Upper lobe of right lung (tissue), 1 donor: ENCODE measurements at regions not wholly inside any gene's neighbourhood (a gene's known extent, or its start where the extent isn't known, plus 50 kb on each side); places are given as distances from the start of the nearest gene placed in this dataset.

Experiments used
- ATAC-seq: fragments of 200-7000 bp; cut with Tn5 transposase; one replicate; pipeline ENCODE4 v1.9.1; 2020; ENCODE audit warnings: mild to moderate bottlenecking, moderate library complexity
- DNase-seq: peaks from one replicate; pipeline ENCODE4 v3.0.0-alpha.2; 2020
- H3K27ac ChIP-seq: fragments of 200-600 bp; one replicate; pipeline ENCODE4 v1.8.0; 2022
- H3K27me3 ChIP-seq: fragments of 200-600 bp; one replicate; pipeline ENCODE4 v1.8.0; 2022; ENCODE audit warnings: mild to moderate bottlenecking
- H3K36me3 ChIP-seq: fragments of 200-600 bp; one replicate; pipeline ENCODE4 v1.8.0; 2022
- H3K4me1 ChIP-seq: fragments of 200-600 bp; one replicate; pipeline ENCODE4 v1.8.0; 2022
- H3K4me3 ChIP-seq: fragments of 200-600 bp; one replicate; pipeline ENCODE4 v1.8.0; 2022; ENCODE audit warnings: mild to moderate bottlenecking
- H3K9me3 ChIP-seq: fragments of 200-600 bp; one replicate; pipeline ENCODE4 v1.8.0; 2022
- CTCF ChIP-seq: fragments of 200-600 bp; IDR thresholded peaks from one replicate; pipeline ENCODE4 v1.8.0; 2022; ENCODE audit warnings: antibody characterized with exemption
- intact Hi-C: fragments of 100-400 bp; cut with DNase I; formaldehyde crosslinking; loops from one replicate; pipeline ENCODE4 v1.11.0; 2022
- donor health status: DM: no; HTN: yes; CAD: no; lungs with severe emphysema.

GRCh38 chr17:53891726-53892125 is 69.0 kb downstream of the KIF2B start:
- Histone ChIP-seq H3K9me3 (no peaks in the 10 kb centered on the region), H3K4me3 (no peak overlapping the region), H3K4me1 (no peaks in the 10 kb centered on the region), H3K36me3 (no peaks in the 10 kb centered on the region), H3K27me3 (no peaks in the 10 kb centered on the region), H3K27ac (no peak overlapping the region)
- DNase-seq, result no peak
- intact Hi-C loops, result no loop called here
- no peak for ATAC-seq
- TF ChIP-seq CTCF, result no peak

GRCh38 chr17:53892222-53892621 is 69.5 kb downstream of the KIF2B start:
- DNase-seq, result no peak
- no peak for TF ChIP-seq CTCF
- H3K9me3 ChIP-seq, result no peaks in the 10 kb centered on the region
- H3K36me3 ChIP-seq, result no peaks in the 10 kb centered on the region
- no peaks in the 10 kb centered on the region for H3K4me1 ChIP-seq
- H3K27ac ChIP-seq, result no peak overlapping the region
- H3K4me3 ChIP-seq, result no peak overlapping the region
- intact Hi-C loops, result no loop called here
- no peaks in the 10 kb centered on the region for H3K27me3 ChIP-seq
- no peak for ATAC-seq

GRCh38 chr17:53894591-53894990 is 71.9 kb downstream of the KIF2B start:
- ATAC-seq, result no peak
- H3K27me3 ChIP-seq, result no peaks in the 10 kb centered on the region
- no peak for TF ChIP-seq CTCF

GRCh38 chr17:53896047-53896446 is 73.3 kb downstream of the KIF2B start:
- ATAC-seq (no peak), DNase-seq (no peak)
- H3K4me1 ChIP-seq, result no peaks in the 10 kb centered on the region
- intact Hi-C loops, result no loop called here
- no peak overlapping the region for H3K4me3 ChIP-seq
- H3K36me3 ChIP-seq, result no peaks in the 10 kb centered on the region
- H3K9me3 ChIP-seq, result no peaks in the 10 kb centered on the region
- no peaks in the 10 kb centered on the region for H3K27me3 ChIP-seq
- H3K27ac ChIP-seq, result no peak overlapping the region
- TF ChIP-seq CTCF, result no peak

More at GRCh38 chr17:53894591-53894990, 71.9 kb downstream of the KIF2B start:
- no peaks in the 10 kb centered on the region for H3K9me3 ChIP-seq
- no peak overlapping the region for H3K27ac ChIP-seq
- DNase-seq, result no peak
- no peak overlapping the region for H3K4me3 ChIP-seq
- no peaks in the 10 kb centered on the region for H3K36me3 ChIP-seq
- no peaks in the 10 kb centered on the region for H3K4me1 ChIP-seq
- intact Hi-C loops, result no loop called here

GRCh38 chr17:53900951-53901350 is 78.2 kb downstream of the KIF2B start:
- H3K36me3 ChIP-seq, result no peaks in the 10 kb centered on the region
- no peaks in the 10 kb centered on the region for H3K4me1 ChIP-seq
- ATAC-seq (no peak), DNase-seq (no peak)
- H3K27me3 ChIP-seq, result no peaks in the 10 kb centered on the region
- no peak overlapping the region for H3K27ac ChIP-seq
- intact Hi-C loops, result no loop called here
- H3K4me3 ChIP-seq, result no peak overlapping the region
- peaks cover 9% of the 10 kb centered on the region for H3K9me3 ChIP-seq
- TF ChIP-seq CTCF, result no peak

- Histone ChIP-seq H3K27ac (no peak overlapping the region), H3K36me3 (no peaks in the 10 kb centered on the region), H3K4me1 (no peaks in the 10 kb centered on the region), H3K9me3 (no peaks in the 10 kb centered on the region), H3K27me3 (no peaks in the 10 kb centered on the region), H3K4me3 (no peak overlapping the region)
- DNase-seq (no peak), ATAC-seq (no peak)
- TF ChIP-seq CTCF, result no peak
- intact Hi-C loops, result no loop called here
Measured at GRCh38 chr17:53907435-53907834, 84.7 kb downstream of the KIF2B start.
